ENCODE measurements at regions not wholly inside any gene's neighbourhood (a gene's known extent, or its start where the extent isn't known, plus 50 kb on each side); places are given as distances from the start of the nearest gene placed in this dataset.

DNA sequence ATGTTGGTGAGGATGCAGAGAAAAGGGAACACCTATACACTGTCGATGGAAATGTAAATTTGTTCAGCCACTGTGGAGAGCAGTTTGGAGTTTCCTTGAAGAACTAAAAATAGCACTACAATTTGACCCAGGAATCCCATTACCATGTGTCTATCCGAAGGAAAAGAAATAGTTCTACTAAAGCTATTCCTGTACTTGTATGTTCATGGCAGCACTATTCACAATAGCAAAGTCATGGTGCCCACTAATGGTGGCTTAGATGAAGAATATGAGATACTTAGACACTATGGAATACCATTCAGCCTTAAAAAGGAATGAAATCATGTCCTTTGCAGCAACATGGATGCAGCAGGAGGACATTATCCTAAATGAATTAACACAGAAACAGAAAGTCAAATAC, 50.2 kb upstream of the CAST start:
- TF ChIP-seq, protein P1, sequence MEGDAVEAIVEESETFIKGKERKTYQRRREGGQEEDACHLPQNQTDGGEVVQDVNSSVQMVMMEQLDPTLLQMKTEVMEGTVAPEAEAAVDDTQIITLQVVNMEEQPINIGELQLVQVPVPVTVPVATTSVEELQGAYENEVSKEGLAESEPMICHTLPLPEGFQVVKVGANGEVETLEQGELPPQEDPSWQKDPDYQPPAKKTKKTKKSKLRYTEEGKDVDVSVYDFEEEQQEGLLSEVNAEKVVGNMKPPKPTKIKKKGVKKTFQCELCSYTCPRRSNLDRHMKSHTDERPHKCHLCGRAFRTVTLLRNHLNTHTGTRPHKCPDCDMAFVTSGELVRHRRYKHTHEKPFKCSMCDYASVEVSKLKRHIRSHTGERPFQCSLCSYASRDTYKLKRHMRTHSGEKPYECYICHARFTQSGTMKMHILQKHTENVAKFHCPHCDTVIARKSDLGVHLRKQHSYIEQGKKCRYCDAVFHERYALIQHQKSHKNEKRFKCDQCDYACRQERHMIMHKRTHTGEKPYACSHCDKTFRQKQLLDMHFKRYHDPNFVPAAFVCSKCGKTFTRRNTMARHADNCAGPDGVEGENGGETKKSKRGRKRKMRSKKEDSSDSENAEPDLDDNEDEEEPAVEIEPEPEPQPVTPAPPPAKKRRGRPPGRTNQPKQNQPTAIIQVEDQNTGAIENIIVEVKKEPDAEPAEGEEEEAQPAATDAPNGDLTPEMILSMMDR (IDR thresholded peaks at IDR 0.05), result no peak
- no peak for TF ChIP-seq ZFX (IDR thresholded peaks at IDR 0.05; ENCODE audit: borderline replicate concordance)
